ENCODE measurements at regions not wholly inside any gene's neighbourhood (a gene's known extent, or its start where the extent isn't known, plus 50 kb on each side); places are given as distances from the start of the nearest gene placed in this dataset.

GRCh38 chr2:15809404-15809803 lies 130.9 kb upstream of the MYCN start:
- Mint-ChIP-seq H3K9me3 (no peaks in the 10 kb centered on the region), H3K27ac (no peak overlapping the region), H3K4me1 (ENCODE audit: low read depth) (no peaks in the 10 kb centered on the region), H3K27me3 (peaks cover 9% of the 10 kb centered on the region), H3K36me3 (ENCODE audit: low read depth) (no peaks in the 10 kb centered on the region), H3K4me3 (no peak overlapping the region)
- DNase-seq (no peak), ATAC-seq (ENCODE audit: poor library complexity) (no peak)
- Histone ChIP-seq H3K36me3 (ENCODE audit: insufficient read depth, low read length) (no peaks in the 10 kb centered on the region), H3K9me3 (ENCODE audit: control insufficient read depth in 1 of 2, insufficient read depth in 1 of 2, low read length in 2 of 2) (peaks cover 0 to 4% of the 10 kb centered on the region in 2 experiments), H3K27me3 (ENCODE audit: control insufficient read depth in 1 of 2, insufficient read depth in 2 of 2, low read length in 2 of 2) (peaks cover 0 to 3% of the 10 kb centered on the region in 2 experiments), H3K4me1 (ENCODE audit: insufficient read depth, low read length) (no peaks in the 10 kb centered on the region), H3K4me3 (ENCODE audit: low read length) (no peak overlapping the region), H3K27ac (ENCODE audit: low read depth in 1 of 2, low read length in 2 of 2) (no peak overlapping the region)
- TF ChIP-seq CTCF (IDR thresholded peaks at IDR 0.05) = no peak
- intact Hi-C loops (cut with DNase I, micrococcal nuclease) = no loop called here
- CTCF ChIA-PET = no interaction called here
- POLR2A ChIA-PET = no interaction called here

GRCh38 chr2:15810477-15811150 lies 129.7 kb upstream of the MYCN start:
- no peak for DNase-seq
- Histone ChIP-seq H3K4me1 (ENCODE audit: insufficient read depth, low read length) (no peaks in the 10 kb centered on the region), H3K9me3 (ENCODE audit: control insufficient read depth in 1 of 2, insufficient read depth in 1 of 2, low read length in 2 of 2) (peaks cover 0 to 4% of the 10 kb centered on the region in 2 experiments), H3K36me3 (ENCODE audit: insufficient read depth, low read length) (no peaks in the 10 kb centered on the region), H3K27ac (ENCODE audit: low read depth in 1 of 2, low read length in 2 of 2) (no peak overlapping the region), H3K27me3 (ENCODE audit: control insufficient read depth in 1 of 2, insufficient read depth in 2 of 2, low read length in 2 of 2) (peaks cover 0 to 3% of the 10 kb centered on the region in 2 experiments), H3K4me3 (ENCODE audit: low read length) (no peak overlapping the region)
- TF ChIP-seq CTCF (IDR thresholded peaks at IDR 0.05) = no peak
- H3K4me1 Mint-ChIP-seq (ENCODE audit: low read depth) = no peaks in the 10 kb centered on the region
- no peak overlapping the region for H3K4me3 Mint-ChIP-seq
- no peak for ATAC-seq (ENCODE audit: poor library complexity)
- CTCF ChIA-PET = no interaction called here
- intact Hi-C loops (cut with DNase I, micrococcal nuclease) = no loop called here
- peaks cover 14% of the 10 kb centered on the region for H3K27me3 Mint-ChIP-seq
- POLR2A ChIA-PET = no interaction called here
- no peaks in the 10 kb centered on the region for H3K9me3 Mint-ChIP-seq
- H3K27ac Mint-ChIP-seq = no peak overlapping the region
- H3K36me3 Mint-ChIP-seq (ENCODE audit: low read depth) = no peaks in the 10 kb centered on the region

- H3K9me3 ChIP-seq (ENCODE audit: control insufficient read depth in 1 of 2, insufficient read depth in 1 of 2, low read length in 2 of 2) = peaks cover 0 to 4% of the 10 kb centered on the region in 2 experiments
- peaks cover 22% of the 10 kb centered on the region for H3K27me3 Mint-ChIP-seq
- peaks cover 0 to 3% of the 10 kb centered on the region in 2 experiments for H3K27me3 ChIP-seq (ENCODE audit: control insufficient read depth in 1 of 2, insufficient read depth in 2 of 2, low read length in 2 of 2)
- ChIA-PET CTCF (no interaction called here), POLR2A (no interaction called here)
- no peaks in the 10 kb centered on the region for H3K4me1 ChIP-seq (ENCODE audit: insufficient read depth, low read length)
- no peaks in the 10 kb centered on the region for H3K36me3 Mint-ChIP-seq (ENCODE audit: low read depth)
- no peaks in the 10 kb centered on the region for H3K36me3 ChIP-seq (ENCODE audit: insufficient read depth, low read length)
- intact Hi-C loops (cut with DNase I, micrococcal nuclease) = no loop called here
- TF ChIP-seq CTCF (IDR thresholded peaks at IDR 0.05) = no peak
- H3K9me3 Mint-ChIP-seq = no peaks in the 10 kb centered on the region
- H3K4me1 Mint-ChIP-seq (ENCODE audit: low read depth) = no peaks in the 10 kb centered on the region
- H3K4me3 ChIP-seq (ENCODE audit: low read length) = no peak overlapping the region
- H3K4me3 Mint-ChIP-seq = no peak overlapping the region
- no peak for ATAC-seq (ENCODE audit: poor library complexity)
- H3K27ac Mint-ChIP-seq = no peak overlapping the region
- H3K27ac ChIP-seq (ENCODE audit: low read depth in 1 of 2, low read length in 2 of 2) = no peak overlapping the region
- no peak for DNase-seq
Measured at GRCh38 chr2:15811367-15811766, 129.0 kb upstream of the MYCN start.
